H9 (cell line): ENCODE measurements at regions not wholly inside any gene's neighbourhood (a gene's known extent, or its start where the extent isn't known, plus 50 kb on each side); places are given as distances from the start of the nearest gene placed in this dataset.
A peak's percentile ranks its signal among the peaks of the same experiment; 100 is the strongest.

ENCODE experiments used
- DNase-seq: peaks from one replicate; pipeline ENCODE4 v3.0.0-alpha.2; 2017
- H2AFZ ChIP-seq: one replicate; pipeline ENCODE4 v1.6.1; 2013; ENCODE audit warnings: mild to moderate bottlenecking, low read length, control low read depth, moderate library complexity
- H2AK5ac ChIP-seq: 2 replicates; pipeline ENCODE4 v1.6.1; 2013; ENCODE audit warnings: low read length, control low read depth, mixed read lengths; ENCODE audit not compliant: insufficient read length
- H2BK120ac ChIP-seq: one replicate; pipeline ENCODE4 v1.6.1; 2013; ENCODE audit warnings: low read depth, mild to moderate bottlenecking, low read length, control low read depth, inconsistent platforms; ENCODE audit not compliant: poor library complexity, severe bottlenecking
- H2BK12ac ChIP-seq: 2 replicates; pipeline ENCODE4 v1.6.1; 2013; ENCODE audit warnings: low read length, control low read depth, mixed read lengths, low read depth; ENCODE audit not compliant: insufficient read length
- H2BK15ac ChIP-seq: 2 replicates; pipeline ENCODE4 v1.6.1; 2013; ENCODE audit warnings: low read depth, low read length, control low read depth
- H2BK20ac ChIP-seq: one replicate; pipeline ENCODE4 v1.6.1; 2013; ENCODE audit warnings: low read depth, mild to moderate bottlenecking, low read length, control low read depth, inconsistent platforms; ENCODE audit not compliant: poor library complexity, severe bottlenecking
- H2BK5ac ChIP-seq: 2 replicates; pipeline ENCODE4 v1.6.1; 2013; ENCODE audit warnings: low read length, control low read depth, mixed read lengths; ENCODE audit not compliant: insufficient read length
- H3K14ac ChIP-seq: 2 replicates; pipeline ENCODE4 v1.6.1; 2013; ENCODE audit warnings: low read length, control low read depth; ENCODE audit not compliant: insufficient read depth
- H3K18ac ChIP-seq: 2 replicates; pipeline ENCODE4 v1.6.1; 2013; ENCODE audit warnings: low read depth, mild to moderate bottlenecking, mixed read lengths, low read length, control low read depth; ENCODE audit not compliant: insufficient read length
- H3K23ac ChIP-seq: 2 replicates; pipeline ENCODE4 v1.6.1; 2013; ENCODE audit warnings: low read length, control low read depth, mixed read lengths, low read depth; ENCODE audit not compliant: insufficient read length
- H3K23me2 ChIP-seq: 2 replicates; pipeline ENCODE4 v1.6.1; 2013; ENCODE audit warnings: low read depth, mild to moderate bottlenecking, mixed read lengths, low read length, control low read depth; ENCODE audit not compliant: insufficient read length, poor library complexity, severe bottlenecking
- H3K27ac ChIP-seq: 2 replicates; pipeline ENCODE4 v1.5.1; 2013; ENCODE audit warnings: low read length, control low read depth, mixed read lengths, low read depth; ENCODE audit not compliant: insufficient read length
- H3K27me3 ChIP-seq: 2 replicates; pipeline ENCODE4 v1.6.1; 2013; ENCODE audit warnings: low read length, control low read depth, inconsistent platforms; ENCODE audit not compliant: insufficient read depth
- H3K4ac ChIP-seq: 2 replicates; pipeline ENCODE4 v1.6.1; 2013; ENCODE audit warnings: low read depth, mild to moderate bottlenecking, control low read depth, inconsistent platforms, low read length, moderate library complexity
- H3K4me1 ChIP-seq: 2 replicates; pipeline ENCODE4 v1.6.1; 2013; ENCODE audit warnings: low read length, control low read depth, inconsistent platforms; ENCODE audit not compliant: insufficient read depth
- H3K4me2 ChIP-seq: 2 replicates; pipeline ENCODE4 v1.6.1; 2013; ENCODE audit warnings: low read length, control low read depth, mixed read lengths; ENCODE audit not compliant: insufficient read length, insufficient read depth
- H3K56ac ChIP-seq: 2 replicates; pipeline ENCODE4 v1.6.1; 2013; ENCODE audit warnings: low read depth, mild to moderate bottlenecking, mixed read lengths, low read length, control low read depth; ENCODE audit not compliant: insufficient read length
- H3K79me1 ChIP-seq: 2 replicates; pipeline ENCODE4 v1.6.1; 2013; ENCODE audit warnings: low read depth, mild to moderate bottlenecking, moderate library complexity, low read length, control low read depth, inconsistent platforms; ENCODE audit not compliant: insufficient read depth, poor library complexity, severe bottlenecking
- H3K79me2 ChIP-seq: 2 replicates; pipeline ENCODE4 v1.6.1; 2013; ENCODE audit warnings: low read length, control low read depth, inconsistent platforms; ENCODE audit not compliant: insufficient read depth
- H3K9ac ChIP-seq: 2 replicates; pipeline ENCODE4 v1.6.1; 2013; ENCODE audit warnings: low read length, control low read depth, mixed read lengths; ENCODE audit not compliant: insufficient read length; ENCODE audit errors: extremely low read depth
- H3K9me3 ChIP-seq: one replicate; pipeline ENCODE4 v1.6.1; 2013; ENCODE audit warnings: low read depth, low read length, inconsistent platforms; ENCODE audit not compliant: control insufficient read depth
- H3T11ph ChIP-seq: one replicate; pipeline ENCODE4 v1.6.1; 2013; ENCODE audit warnings: mild to moderate bottlenecking, low read length, control low read depth, inconsistent platforms
- H4K20me1 ChIP-seq: one replicate; pipeline ENCODE4 v1.6.1; 2013; ENCODE audit not compliant: control insufficient read depth, insufficient read length, insufficient read depth
- H4K5ac ChIP-seq: 2 replicates; pipeline ENCODE4 v1.6.1; 2013; ENCODE audit warnings: low read depth, mild to moderate bottlenecking, mixed read lengths, low read length, control low read depth; ENCODE audit not compliant: insufficient read length
- H4K8ac ChIP-seq: replicated peaks from 2 replicates; pipeline ENCODE4 v1.6.1; 2013; ENCODE audit warnings: low read length, control low read depth, mixed read lengths, low read depth; ENCODE audit not compliant: insufficient read length
- H4K91ac ChIP-seq: 2 replicates; pipeline ENCODE4 v1.6.1; 2013; ENCODE audit warnings: low read depth, mild to moderate bottlenecking, moderate library complexity, mixed read lengths, low read length, control low read depth; ENCODE audit not compliant: insufficient read length
- H3K27ac Mint-ChIP-seq, 3 experiments: 2 replicates in 2 of 3; 3 replicates in 1 of 3; pipeline ENCODE4 v1.8.0; 2020 to 2021; ENCODE audit warnings: mixed read lengths in 3 of 3, mild to moderate bottlenecking in 1 of 3, moderate library complexity in 1 of 3
- H3K27me3 Mint-ChIP-seq: 2 replicates; pipeline ENCODE4 v1.8.0; 2021; ENCODE audit warnings: low read depth, mild to moderate bottlenecking, moderate library complexity, mixed read lengths
- H3K36me3 Mint-ChIP-seq, 3 experiments: 2 replicates in 2 of 3; 3 replicates in 1 of 3; pipeline ENCODE4 v1.8.0; 2020 to 2021; ENCODE audit warnings: low read depth in 3 of 3, mixed read lengths in 3 of 3; ENCODE audit not compliant: insufficient read depth in 1 of 3
- H3K4me1 Mint-ChIP-seq, 2 experiments: 2 replicates each; pipeline ENCODE4 v1.8.0; 2020; ENCODE audit warnings: mixed read lengths in 2 of 2
- H3K4me3 Mint-ChIP-seq, 2 experiments: 2 replicates in 1 of 2; 3 replicates in 1 of 2; pipeline ENCODE4 v1.8.0; 2020 to 2021; ENCODE audit warnings: mild to moderate bottlenecking in 2 of 2, mixed read lengths in 2 of 2, moderate library complexity in 1 of 2
- H3K9me3 Mint-ChIP-seq, 2 experiments: 2 replicates in 1 of 2; 3 replicates in 1 of 2; pipeline ENCODE4 v1.8.0; 2020; ENCODE audit warnings: mild to moderate bottlenecking in 2 of 2, mixed read lengths in 2 of 2, moderate library complexity in 1 of 2
- WGBS: extraction: QIAGEN DNeasy Blood & Tissue Kit; methylation state at CpG from one replicate; pipeline ENCODE4 v1.1.7; 2013; ENCODE audit warnings: missing lambda C conversion rate, low lambda C conversion rate, mixed read lengths; ENCODE audit not compliant: insufficient read length; ENCODE audit errors: extremely low coverage; 5-methylcytosine and 5-hydroxymethylcytosine counted together
- TF ChIP-seq, protein P1 (sequence below): fragments of 200-600 bp; sonication (generic); conservative IDR thresholded peaks from 3 replicates; pipeline ENCODE4 v1.8.0; 2021; ENCODE audit warnings: antibody characterized with exemption, mild to moderate bottlenecking

DNA sequence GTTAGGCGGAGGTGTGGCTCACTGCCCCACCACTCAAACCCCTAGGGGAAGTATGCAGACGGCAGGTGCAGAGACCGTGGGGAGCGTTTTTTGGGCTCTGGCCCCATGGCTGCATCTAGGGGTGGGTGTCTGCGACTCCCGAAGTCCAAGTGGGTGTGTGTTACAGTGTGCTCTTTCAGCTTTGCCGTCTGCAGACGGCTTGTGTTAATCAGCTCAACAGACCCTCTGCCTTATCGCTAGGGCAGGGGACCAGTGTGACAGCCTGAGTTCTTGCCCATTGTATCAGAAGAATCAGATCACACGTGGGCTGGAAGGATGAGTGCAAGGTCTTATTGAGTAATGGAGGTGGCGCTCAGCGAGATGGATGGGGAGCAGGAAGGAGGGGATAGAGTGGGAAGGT lies 162.8 kb downstream of the ENC1 start:
- H4K8ac ChIP-seq, result no peak overlapping the region
- no peak overlapping the region for H2BK12ac ChIP-seq
- peaks cover 16 to 21% of the 10 kb centered on the region in 2 experiments for H3K4me1 Mint-ChIP-seq
- H3K23ac ChIP-seq, result no peak overlapping the region
- H3K4me1 ChIP-seq, result peaks cover 12% of the 10 kb centered on the region; the same call in 1 of the 2 replicates
- H4K91ac ChIP-seq, result no peak overlapping the region
- no peak overlapping the region for H3T11ph ChIP-seq
- no peak overlapping the region for H3K9ac ChIP-seq
- H3K27ac Mint-ChIP-seq, result peak overlapping the region in 1 of 3 experiments; percentile 81; a peak in 2 of 7 replicates
- peaks cover 1% of the 10 kb centered on the region; the same call in 1 of the 2 replicates for H3K27me3 Mint-ChIP-seq
- H3K27ac ChIP-seq, result no peak overlapping the region
- no peak overlapping the region for H2BK20ac ChIP-seq
- H3K9me3 Mint-ChIP-seq, result no peaks in the 10 kb centered on the region
- no peaks in the 10 kb centered on the region for H4K20me1 ChIP-seq
- H3K4me2 ChIP-seq, result no peak overlapping the region
- H2BK15ac ChIP-seq, result no peak overlapping the region
- H3K36me3 Mint-ChIP-seq, result no peaks in the 10 kb centered on the region
- H2BK120ac ChIP-seq, result no peak overlapping the region
- H2BK5ac ChIP-seq, result no peak overlapping the region
- H4K5ac ChIP-seq, result no peak overlapping the region
- H3K18ac ChIP-seq, result no peak overlapping the region
- no peaks in the 10 kb centered on the region for H3K9me3 ChIP-seq
- H3K14ac ChIP-seq, result no peak overlapping the region
- H2AK5ac ChIP-seq, result no peak overlapping the region
- H3K27me3 ChIP-seq, result no peaks in the 10 kb centered on the region
- TF ChIP-seq, protein P1, sequence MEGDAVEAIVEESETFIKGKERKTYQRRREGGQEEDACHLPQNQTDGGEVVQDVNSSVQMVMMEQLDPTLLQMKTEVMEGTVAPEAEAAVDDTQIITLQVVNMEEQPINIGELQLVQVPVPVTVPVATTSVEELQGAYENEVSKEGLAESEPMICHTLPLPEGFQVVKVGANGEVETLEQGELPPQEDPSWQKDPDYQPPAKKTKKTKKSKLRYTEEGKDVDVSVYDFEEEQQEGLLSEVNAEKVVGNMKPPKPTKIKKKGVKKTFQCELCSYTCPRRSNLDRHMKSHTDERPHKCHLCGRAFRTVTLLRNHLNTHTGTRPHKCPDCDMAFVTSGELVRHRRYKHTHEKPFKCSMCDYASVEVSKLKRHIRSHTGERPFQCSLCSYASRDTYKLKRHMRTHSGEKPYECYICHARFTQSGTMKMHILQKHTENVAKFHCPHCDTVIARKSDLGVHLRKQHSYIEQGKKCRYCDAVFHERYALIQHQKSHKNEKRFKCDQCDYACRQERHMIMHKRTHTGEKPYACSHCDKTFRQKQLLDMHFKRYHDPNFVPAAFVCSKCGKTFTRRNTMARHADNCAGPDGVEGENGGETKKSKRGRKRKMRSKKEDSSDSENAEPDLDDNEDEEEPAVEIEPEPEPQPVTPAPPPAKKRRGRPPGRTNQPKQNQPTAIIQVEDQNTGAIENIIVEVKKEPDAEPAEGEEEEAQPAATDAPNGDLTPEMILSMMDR, result no peak
- WGBS, result no CpG with 5 or more reads among the region's 12 CpGs
- no peak overlapping the region for H3K4me3 Mint-ChIP-seq
- no peak for DNase-seq
- no peak overlapping the region for H3K56ac ChIP-seq
- H3K79me2 ChIP-seq, result no peaks in the 10 kb centered on the region
- H3K23me2 ChIP-seq, result no peaks in the 10 kb centered on the region
- no peak overlapping the region for H3K4ac ChIP-seq
- no peaks in the 10 kb centered on the region for H3K79me1 ChIP-seq
- no peak overlapping the region for H2AFZ ChIP-seq
